DOHH2 (cell line): ENCODE measurements at regions not wholly inside any gene's neighbourhood (a gene's known extent, or its start where the extent isn't known, plus 50 kb on each side); places are given as distances from the start of the nearest gene placed in this dataset.

Source experiments
- H3F3A ChIP-seq: fragments of 200-600 bp; sonication (generic), shearing (Covaris generic); 2 replicates; pipeline ENCODE4 v1.6.0; 2016; ENCODE audit warnings: antibody characterized with exemption, mild to moderate bottlenecking; ENCODE audit not compliant: control insufficient read depth, insufficient read depth
- H3K27ac ChIP-seq: fragments of 200-600 bp; sonication (generic); 2 replicates; pipeline ENCODE4 v1.5.1; 2014; ENCODE audit warnings: low read depth, mild to moderate bottlenecking, low read length, moderate library complexity
- H3K27me3 ChIP-seq: fragments of 200-600 bp; sonication (generic); 2 replicates; pipeline ENCODE4 v1.6.1; 2014; ENCODE audit warnings: mild to moderate bottlenecking, low read length, mixed read lengths; ENCODE audit not compliant: control insufficient read depth
- H3K36me3 ChIP-seq: fragments of 200-600 bp; sonication (generic); 2 replicates; pipeline ENCODE4 v1.6.1; 2014; ENCODE audit warnings: mild to moderate bottlenecking, low read length, moderate library complexity, mixed read lengths; ENCODE audit not compliant: control insufficient read depth
- H3K4me1 ChIP-seq: fragments of 200-600 bp; sonication (generic); 2 replicates; pipeline ENCODE4 v1.6.1; 2014; ENCODE audit warnings: mild to moderate bottlenecking, low read length, mixed read lengths; ENCODE audit not compliant: control insufficient read depth
- H3K4me2 ChIP-seq: fragments of 200-600 bp; sonication (generic); 2 replicates; pipeline ENCODE4 v1.6.0; 2014; ENCODE audit warnings: mild to moderate bottlenecking, low read length, moderate library complexity
- H3K4me3 ChIP-seq: fragments of 200-600 bp; sonication (generic); 2 replicates; pipeline ENCODE4 v1.5.1; 2014; ENCODE audit warnings: mild to moderate bottlenecking, low read length, mixed read lengths
- H3K79me2 ChIP-seq: fragments of 200-600 bp; sonication (generic); 2 replicates; pipeline ENCODE4 v1.6.1; 2014; ENCODE audit warnings: mild to moderate bottlenecking, low read length, mixed read lengths; ENCODE audit not compliant: control insufficient read depth
- H3K9me2 ChIP-seq: fragments of 200-600 bp; sonication (generic); replicated peaks from 2 replicates; pipeline ENCODE4 v1.6.1; 2014; ENCODE audit warnings: mild to moderate bottlenecking, low read length, mixed read lengths; ENCODE audit not compliant: control insufficient read depth
- H3K9me3 ChIP-seq: fragments of 200-600 bp; sonication (generic); 2 replicates; pipeline ENCODE4 v1.6.1; 2014; ENCODE audit warnings: antibody characterized with exemption, low read length, mixed read lengths; ENCODE audit not compliant: control insufficient read depth, insufficient read depth
- H4K20me1 ChIP-seq: fragments of 200-600 bp; sonication (generic); 2 replicates; pipeline ENCODE4 v1.6.0; 2014; ENCODE audit warnings: low read depth, mild to moderate bottlenecking, antibody characterized with exemption, low read length, moderate library complexity; ENCODE audit not compliant: control insufficient read depth, insufficient read depth
- EZH2phosphoT487 ChIP-seq: fragments of 200-600 bp; sonication (generic); IDR thresholded peaks from 2 replicates; pipeline ENCODE4 v1.6.1; 2017; ENCODE audit warnings: borderline replicate concordance, mild to moderate bottlenecking, antibody characterized with exemption, low read length, moderate library complexity, mixed read lengths
- TF ChIP-seq, protein P1 (sequence below): fragments of 200-600 bp; sonication (generic); IDR thresholded peaks from one replicate; pipeline ENCODE4 v1.5.1; 2014; ENCODE audit warnings: antibody characterized with exemption, mild to moderate bottlenecking, low read depth, low read length; ENCODE audit not compliant: poor library complexity, severe bottlenecking

DNA sequence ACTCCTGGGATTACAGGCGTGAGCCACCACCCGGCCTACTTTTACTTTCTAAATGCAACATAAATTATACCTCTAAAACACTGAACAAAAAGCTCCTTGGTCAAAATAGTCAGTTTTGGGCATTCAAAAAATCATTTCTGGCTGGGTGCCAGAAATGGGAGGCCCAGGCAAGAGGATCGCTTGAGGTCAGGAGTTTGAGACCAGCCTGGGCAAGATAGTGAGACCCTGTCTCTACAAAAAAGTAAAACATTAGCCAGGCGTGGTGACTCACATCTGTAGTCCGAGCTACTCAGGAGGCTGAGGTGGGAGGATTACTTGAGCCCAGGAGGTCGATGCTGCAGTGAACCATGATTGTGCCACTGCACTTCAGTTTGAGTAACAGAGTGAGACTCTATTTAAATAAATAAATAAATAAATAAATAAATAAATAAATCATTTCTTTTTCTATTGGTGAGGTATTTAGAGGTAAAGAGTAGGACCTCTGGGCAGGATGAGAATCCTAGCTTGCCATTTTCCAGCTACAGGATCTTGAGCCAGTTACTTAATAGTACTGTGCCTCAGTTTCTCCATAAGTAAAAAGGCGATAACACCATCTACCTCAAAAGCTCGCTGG is 87.6 kb downstream of the SKIDA1 start:
- TF ChIP-seq, protein P1, sequence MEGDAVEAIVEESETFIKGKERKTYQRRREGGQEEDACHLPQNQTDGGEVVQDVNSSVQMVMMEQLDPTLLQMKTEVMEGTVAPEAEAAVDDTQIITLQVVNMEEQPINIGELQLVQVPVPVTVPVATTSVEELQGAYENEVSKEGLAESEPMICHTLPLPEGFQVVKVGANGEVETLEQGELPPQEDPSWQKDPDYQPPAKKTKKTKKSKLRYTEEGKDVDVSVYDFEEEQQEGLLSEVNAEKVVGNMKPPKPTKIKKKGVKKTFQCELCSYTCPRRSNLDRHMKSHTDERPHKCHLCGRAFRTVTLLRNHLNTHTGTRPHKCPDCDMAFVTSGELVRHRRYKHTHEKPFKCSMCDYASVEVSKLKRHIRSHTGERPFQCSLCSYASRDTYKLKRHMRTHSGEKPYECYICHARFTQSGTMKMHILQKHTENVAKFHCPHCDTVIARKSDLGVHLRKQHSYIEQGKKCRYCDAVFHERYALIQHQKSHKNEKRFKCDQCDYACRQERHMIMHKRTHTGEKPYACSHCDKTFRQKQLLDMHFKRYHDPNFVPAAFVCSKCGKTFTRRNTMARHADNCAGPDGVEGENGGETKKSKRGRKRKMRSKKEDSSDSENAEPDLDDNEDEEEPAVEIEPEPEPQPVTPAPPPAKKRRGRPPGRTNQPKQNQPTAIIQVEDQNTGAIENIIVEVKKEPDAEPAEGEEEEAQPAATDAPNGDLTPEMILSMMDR: no peak
- no peak for TF ChIP-seq EZH2phosphoT487
- Histone ChIP-seq H3K36me3 (no peaks in the 10 kb centered on the region), H3F3A (no peaks in the 10 kb centered on the region), H3K4me3 (no peak overlapping the region), H4K20me1 (no peaks in the 10 kb centered on the region), H3K79me2 (no peaks in the 10 kb centered on the region), H3K9me3 (no peaks in the 10 kb centered on the region), H3K9me2 (no peaks in the 10 kb centered on the region), H3K27me3 (peaks cover 6% of the 10 kb centered on the region; the same call in 1 of the 2 replicates), H3K4me1 (no peaks in the 10 kb centered on the region), H3K27ac (no peak overlapping the region), H3K4me2 (no peak overlapping the region)

DNA sequence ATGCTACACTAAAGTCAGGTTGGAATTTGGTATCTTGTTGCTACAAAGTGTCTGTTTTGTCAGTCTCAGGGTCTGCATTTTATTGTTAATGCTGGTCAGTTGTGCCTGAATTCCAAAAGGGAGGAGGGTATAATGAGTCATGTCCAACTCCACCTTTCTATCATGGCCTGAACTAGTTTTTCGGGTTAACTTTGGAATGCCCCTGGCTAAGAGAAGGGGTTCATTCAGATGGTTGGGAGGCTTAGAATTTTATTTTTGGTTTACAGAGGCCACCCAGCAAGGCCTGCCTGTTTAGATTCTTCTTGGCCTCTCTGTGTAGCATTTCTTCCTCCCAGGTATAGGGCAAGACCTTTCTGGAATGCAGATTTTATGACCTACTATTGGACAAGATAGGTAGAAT is 93.2 kb downstream of the SKIDA1 start:
- Histone ChIP-seq H3K4me3 (no peak overlapping the region), H4K20me1 (no peaks in the 10 kb centered on the region), H3K9me2 (no peaks in the 10 kb centered on the region), H3K9me3 (no peaks in the 10 kb centered on the region), H3K27me3 (peaks cover 8% of the 10 kb centered on the region; the same call in 1 of the 2 replicates), H3K27ac (no peak overlapping the region), H3K4me1 (no peaks in the 10 kb centered on the region), H3K36me3 (no peaks in the 10 kb centered on the region), H3K4me2 (no peak overlapping the region), H3F3A (no peaks in the 10 kb centered on the region), H3K79me2 (no peaks in the 10 kb centered on the region)
- TF ChIP-seq, protein P1: no peak
- no peak for TF ChIP-seq EZH2phosphoT487

DNA sequence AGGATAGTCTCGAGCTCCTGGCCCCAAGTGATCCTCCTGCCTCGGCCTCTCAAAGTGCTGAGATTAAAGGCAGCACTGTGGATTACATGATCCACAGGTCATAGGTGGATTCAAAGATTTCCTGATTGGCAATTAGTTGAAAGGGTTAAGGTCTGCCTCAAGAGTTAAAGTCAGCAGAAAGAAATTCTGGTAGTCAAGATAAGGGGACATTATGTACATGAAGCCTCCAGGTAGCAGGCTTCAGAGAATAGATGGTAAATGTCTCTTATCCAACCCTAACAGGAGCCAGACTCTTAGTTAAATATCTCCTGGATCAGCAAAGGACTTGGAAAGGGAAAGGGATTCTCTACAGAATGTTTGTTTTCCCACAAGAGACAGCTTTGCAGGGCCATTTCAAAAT is 93.7 kb downstream of the SKIDA1 start:
- Histone ChIP-seq H3K4me2 (no peak overlapping the region), H3K79me2 (no peaks in the 10 kb centered on the region), H3K4me1 (no peaks in the 10 kb centered on the region), H4K20me1 (no peaks in the 10 kb centered on the region), H3K4me3 (no peak overlapping the region), H3K9me2 (no peaks in the 10 kb centered on the region), H3F3A (no peaks in the 10 kb centered on the region), H3K27ac (no peak overlapping the region), H3K36me3 (no peaks in the 10 kb centered on the region), H3K9me3 (no peaks in the 10 kb centered on the region), H3K27me3 (peaks cover 8% of the 10 kb centered on the region; the same call in 1 of the 2 replicates)
- TF ChIP-seq, protein P1: no peak
- TF ChIP-seq EZH2phosphoT487: no peak
